LNCaP clone FGC (cell line): ENCODE measurements at regions not wholly inside any gene's neighbourhood (a gene's known extent, or its start where the extent isn't known, plus 50 kb on each side); places are given as distances from the start of the nearest gene placed in this dataset.

Experiments used
- DNase-seq: peaks from one replicate; pipeline ENCODE4 v3.0.0-alpha.2; 2011; ENCODE audit warnings: low read depth
- H3K4me3 ChIP-seq: 2 replicates; pipeline ENCODE4 v1.5.1; 2011; ENCODE audit warnings: mild to moderate bottlenecking, low read depth, low read length, control low read depth
- CTCF ChIP-seq: IDR thresholded peaks from 2 replicates; pipeline ENCODE4 v1.5.1; 2012; ENCODE audit warnings: mild to moderate bottlenecking; ENCODE audit not compliant: control insufficient read depth, insufficient read depth; ENCODE audit errors: extremely low read depth

GRCh38 chr11:13207665-13208594 is 69.7 kb upstream of the BMAL1 start:
- DNase-seq, result no peak
- no peak for TF ChIP-seq CTCF

DNA sequence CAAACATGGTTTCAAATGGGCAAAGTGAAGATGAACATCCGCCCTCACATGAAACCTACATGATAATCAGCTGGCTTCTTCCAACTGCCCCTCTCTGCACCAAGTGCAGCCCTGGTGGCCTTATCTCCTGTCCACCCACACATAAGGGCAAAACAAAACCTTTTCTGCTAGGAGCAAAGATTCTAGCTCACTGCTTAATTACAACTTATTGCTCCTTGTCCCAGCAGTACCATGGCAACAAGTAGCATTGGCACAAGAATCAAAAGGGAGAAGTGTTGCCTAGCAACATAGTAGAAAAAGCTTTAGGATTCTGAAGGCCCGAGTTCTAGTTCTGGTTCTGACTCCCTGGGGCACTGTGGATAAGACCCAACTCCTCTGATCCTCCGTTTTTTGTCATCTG is 68.7 kb upstream of the BMAL1 start:
- no peak for DNase-seq
- TF ChIP-seq CTCF, result no peak
- no peak overlapping the region for H3K4me3 ChIP-seq

More at GRCh38 chr11:13207665-13208594, 69.7 kb upstream of the BMAL1 start:
- no peak overlapping the region for H3K4me3 ChIP-seq

- H3K4me3 ChIP-seq, result no peak overlapping the region
- no peak for TF ChIP-seq CTCF
- DNase-seq, result no peak
Measured at GRCh38 chr11:13209379-13209778, 68.2 kb upstream of the BMAL1 start.

GRCh38 chr11:13210424-13210823 is 67.2 kb upstream of the BMAL1 start:
- H3K4me3 ChIP-seq, result no peak overlapping the region
- TF ChIP-seq CTCF, result peak; percentile 83
- peak; percentile 67 for DNase-seq

- DNase-seq, result no peak
- TF ChIP-seq CTCF, result no peak
Measured at GRCh38 chr11:13214276-13214675, 63.3 kb upstream of the BMAL1 start.

DNA sequence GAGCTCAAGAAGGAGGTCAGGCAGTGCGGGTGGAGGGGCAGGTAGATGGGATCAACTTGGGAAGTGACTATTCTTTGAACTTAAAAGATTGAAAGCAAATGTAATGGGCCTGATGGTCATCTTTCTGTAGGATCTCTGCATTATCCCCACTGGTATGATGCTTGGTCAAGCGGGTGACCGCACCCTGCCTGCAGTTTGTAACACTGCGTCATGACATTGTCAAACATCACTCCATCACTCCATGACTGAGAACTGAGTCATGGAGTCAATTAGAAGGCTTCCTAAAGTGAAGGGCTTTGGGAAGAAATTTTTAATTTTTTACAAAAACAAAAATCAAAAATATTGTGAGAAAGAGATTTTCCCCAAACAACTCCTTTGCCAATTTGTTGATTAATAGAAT is 62.4 kb upstream of the BMAL1 start:
- H3K4me3 ChIP-seq, result no peak overlapping the region
- no peak for TF ChIP-seq CTCF
- no peak for DNase-seq

More at GRCh38 chr11:13214276-13214675, 63.3 kb upstream of the BMAL1 start:
- H3K4me3 ChIP-seq, result no peak overlapping the region
